ENCODE measurements at regions not wholly inside any gene's neighbourhood (a gene's known extent, or its start where the extent isn't known, plus 50 kb on each side); places are given as distances from the start of the nearest gene placed in this dataset.

- Histone ChIP-seq H2AK9ac (replicated peaks; ENCODE audit: low read depth, low read length, poor library complexity) (no peak overlapping the region), H3K36me3 (ENCODE audit: control insufficient read depth, insufficient read depth, low read length) (no peaks in the 10 kb centered on the region), H3K14ac (replicated peaks; ENCODE audit: low read depth, low read length) (no peak overlapping the region), H3K4me3 (ENCODE audit: insufficient read depth, low read depth, low read length) (no peak overlapping the region), H3K56ac (ENCODE audit: extremely low read depth, insufficient read depth, low read length) (no peak overlapping the region), H3K4me2 (ENCODE audit: low read depth, low read length) (no peak overlapping the region), H4K5ac (ENCODE audit: low read depth, low read length) (no peak overlapping the region), H4K91ac (ENCODE audit: insufficient read depth, low read depth, low read length) (no peak overlapping the region), H3K9me3 (ENCODE audit: control insufficient read depth, insufficient read depth, low read length) (no peaks in the 10 kb centered on the region), H3K18ac (ENCODE audit: low read depth, low read length) (no peak overlapping the region), H4K20me1 (ENCODE audit: insufficient read depth, low read length) (no peaks in the 10 kb centered on the region), H3K9me1 (ENCODE audit: insufficient read depth, low read length) (peaks cover 12% of the 10 kb centered on the region), H3K27ac (ENCODE audit: insufficient read depth, low read length) (no peak overlapping the region), H2AFZ (replicated peaks; ENCODE audit: low read length, poor library complexity) (no peak overlapping the region), H2BK5ac (ENCODE audit: low read depth, low read length, poor library complexity, severe bottlenecking) (no peak overlapping the region), H4K8ac (ENCODE audit: low read depth in 2 of 2, low read length in 2 of 2) (no peak overlapping the region), H3K4me1 (ENCODE audit: control insufficient read depth, insufficient read depth, low read length) (peaks cover 7% of the 10 kb centered on the region), H3K23ac (ENCODE audit: low read depth, low read length) (no peak overlapping the region), H2BK15ac (ENCODE audit: low read depth, low read length) (no peak overlapping the region), H2AK5ac (ENCODE audit: low read depth, low read length) (0 out of 2 replicates have a peak overlapping the region, but pooled peaks have one; percentile 6), H2BK20ac (ENCODE audit: low read depth, low read length) (no peak overlapping the region), H3K79me1 (ENCODE audit: low read depth in 1 of 2, low read length in 2 of 2) (no peaks in the 10 kb centered on the region), H3K4ac (ENCODE audit: low read depth, low read length) (no peak overlapping the region), H2BK120ac (ENCODE audit: low read depth, low read length) (no peak overlapping the region), H3K27me3 (ENCODE audit: control insufficient read depth, insufficient read depth, low read length) (no peaks in the 10 kb centered on the region), H3K9ac (ENCODE audit: low read depth, low read length) (no peak overlapping the region)
- intact Hi-C loops (cut with micrococcal nuclease) = no loop called here
- CTCF ChIA-PET = interaction anchor here (0.7 kb wide), 1 partner anchor 10 kb away, joined by 3 read pairs; no protein-coding TSS in a partner anchor
- in situ Hi-C loops (cut with MboI; ENCODE audit: low sequenced_read_pairs) = no loop called here
- DNase-seq = no peak
- POLR2A ChIA-PET (ENCODE audit: unreplicated experiment) = no interaction called here
- ATAC-seq (ENCODE audit: low read depth) = no peak
- dilution Hi-C loops (cut with HindIII; ENCODE audit: low sequenced_read_pairs, unreplicated experiment) = no loop called here
- BruUV-seq (replicated peaks) = no TSS peak
- WGBS, 2 experiments (ENCODE audit: extremely low coverage in 2 of 2, insufficient read length in 1 of 2) = no CpG with 5 or more reads among the region's 5 CpGs
- TF ChIP-seq CEBPB (IDR thresholded peaks at IDR 0.05; ENCODE audit: low read depth, low read length) (no peak), POLR2A (IDR thresholded peaks at IDR 0.05; ENCODE audit: low read depth, low read length) (no peak), MXI1 (IDR thresholded peaks at IDR 0.05; ENCODE audit: borderline replicate concordance, low read depth, low read length) (no peak), SMC3 (IDR thresholded peaks at IDR 0.05; ENCODE audit: low read depth, low read length) (no peak), RFX5 (IDR thresholded peaks at IDR 0.05; ENCODE audit: low read depth, low read length) (no peak), ELK1 (IDR thresholded peaks at IDR 0.05; ENCODE audit: borderline replicate concordance, low read depth, low read length) (no peak), CTCF (conservative IDR thresholded peaks at IDR 0.05; ENCODE audit: low read depth, low read length) (no peak), CHD1 (IDR thresholded peaks at IDR 0.05; ENCODE audit: low read depth, low read length) (no peak), RAD21 (IDR thresholded peaks at IDR 0.05; ENCODE audit: low read length) (no peak), RCOR1 (IDR thresholded peaks at IDR 0.05; ENCODE audit: insufficient replicate concordance, low read length) (no peak)
Observed at GRCh38 chr12:12011880-12012260, 58.9 kb upstream of the BCL2L14 start.

Measured in IMR-90 (cell line).